Ovary (tissue), 3 donors: ENCODE measurements at regions not wholly inside any gene's neighbourhood (a gene's known extent, or its start where the extent isn't known, plus 50 kb on each side); places are given as distances from the start of the nearest gene placed in this dataset.

Experiments used
- POLR2A ChIP-seq: fragments of 450-650 bp; IDR thresholded peaks from one replicate; pipeline ENCODE4 v1.6.1; 2017; ENCODE audit warnings: antibody characterized with exemption, mild to moderate bottlenecking, moderate library complexity
- TF ChIP-seq, protein P1 (sequence below), 3 donors: fragments of 450-650 bp in 2 of 3; fragments of 200-600 bp in 1 of 3; IDR thresholded peaks; one replicate each; pipeline versions ENCODE4 v1.5.1 to v1.8.0; 2016 to 2022; ENCODE audit warnings: antibody characterized with exemption in 3 of 3, mild to moderate bottlenecking in 1 of 3
- donor health status: DM: no; HTN: no; CAD: no.

- no peak for TF ChIP-seq POLR2A
- TF ChIP-seq, protein P1, sequence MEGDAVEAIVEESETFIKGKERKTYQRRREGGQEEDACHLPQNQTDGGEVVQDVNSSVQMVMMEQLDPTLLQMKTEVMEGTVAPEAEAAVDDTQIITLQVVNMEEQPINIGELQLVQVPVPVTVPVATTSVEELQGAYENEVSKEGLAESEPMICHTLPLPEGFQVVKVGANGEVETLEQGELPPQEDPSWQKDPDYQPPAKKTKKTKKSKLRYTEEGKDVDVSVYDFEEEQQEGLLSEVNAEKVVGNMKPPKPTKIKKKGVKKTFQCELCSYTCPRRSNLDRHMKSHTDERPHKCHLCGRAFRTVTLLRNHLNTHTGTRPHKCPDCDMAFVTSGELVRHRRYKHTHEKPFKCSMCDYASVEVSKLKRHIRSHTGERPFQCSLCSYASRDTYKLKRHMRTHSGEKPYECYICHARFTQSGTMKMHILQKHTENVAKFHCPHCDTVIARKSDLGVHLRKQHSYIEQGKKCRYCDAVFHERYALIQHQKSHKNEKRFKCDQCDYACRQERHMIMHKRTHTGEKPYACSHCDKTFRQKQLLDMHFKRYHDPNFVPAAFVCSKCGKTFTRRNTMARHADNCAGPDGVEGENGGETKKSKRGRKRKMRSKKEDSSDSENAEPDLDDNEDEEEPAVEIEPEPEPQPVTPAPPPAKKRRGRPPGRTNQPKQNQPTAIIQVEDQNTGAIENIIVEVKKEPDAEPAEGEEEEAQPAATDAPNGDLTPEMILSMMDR (IDR thresholded peaks at IDR 0.05), result no peak
These were observed 490.1 kb upstream of the ZNF385D start for GRCh38 chr3:22241110-22241509.
